ENCODE measurements at regions not wholly inside any gene's neighbourhood (a gene's known extent, or its start where the extent isn't known, plus 50 kb on each side); places are given as distances from the start of the nearest gene placed in this dataset.

- TF ChIP-seq, protein P1, sequence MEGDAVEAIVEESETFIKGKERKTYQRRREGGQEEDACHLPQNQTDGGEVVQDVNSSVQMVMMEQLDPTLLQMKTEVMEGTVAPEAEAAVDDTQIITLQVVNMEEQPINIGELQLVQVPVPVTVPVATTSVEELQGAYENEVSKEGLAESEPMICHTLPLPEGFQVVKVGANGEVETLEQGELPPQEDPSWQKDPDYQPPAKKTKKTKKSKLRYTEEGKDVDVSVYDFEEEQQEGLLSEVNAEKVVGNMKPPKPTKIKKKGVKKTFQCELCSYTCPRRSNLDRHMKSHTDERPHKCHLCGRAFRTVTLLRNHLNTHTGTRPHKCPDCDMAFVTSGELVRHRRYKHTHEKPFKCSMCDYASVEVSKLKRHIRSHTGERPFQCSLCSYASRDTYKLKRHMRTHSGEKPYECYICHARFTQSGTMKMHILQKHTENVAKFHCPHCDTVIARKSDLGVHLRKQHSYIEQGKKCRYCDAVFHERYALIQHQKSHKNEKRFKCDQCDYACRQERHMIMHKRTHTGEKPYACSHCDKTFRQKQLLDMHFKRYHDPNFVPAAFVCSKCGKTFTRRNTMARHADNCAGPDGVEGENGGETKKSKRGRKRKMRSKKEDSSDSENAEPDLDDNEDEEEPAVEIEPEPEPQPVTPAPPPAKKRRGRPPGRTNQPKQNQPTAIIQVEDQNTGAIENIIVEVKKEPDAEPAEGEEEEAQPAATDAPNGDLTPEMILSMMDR (IDR thresholded peaks at IDR 0.05): no peak
- TF ChIP-seq POLR2A (IDR thresholded peaks at IDR 0.05): no peak
- intact Hi-C loops (cut with DNase I): no loop called here
- DNase-seq: no peak
- H3K36me3 ChIP-seq: no peaks in the 10 kb centered on the region
- ATAC-seq: no peak
- no peaks in the 10 kb centered on the region for H3K27me3 ChIP-seq
- no CpG with 5 or more reads among the region's 3 CpGs for WGBS (ENCODE audit: insufficient coverage, low coverage, low lambda C conversion rate, missing lambda C conversion rate)
- no peaks in the 10 kb centered on the region for H3K4me1 ChIP-seq
- H3K27ac ChIP-seq: no peak overlapping the region
- no peaks in the 10 kb centered on the region for H3K9me3 ChIP-seq
- no peak overlapping the region for H3K4me3 ChIP-seq
Measured at GRCh38 chr5:167971706-167972105, 319.7 kb upstream of the WWC1 start.

GRCh38 chr5:167973126-167973525 is 318.3 kb upstream of the WWC1 start:
- no peaks in the 10 kb centered on the region for H3K27me3 ChIP-seq
- H3K9me3 ChIP-seq: no peaks in the 10 kb centered on the region
- H3K27ac ChIP-seq: no peak overlapping the region
- 86% methylated on average over 4 of the region's 4 CpGs for WGBS (ENCODE audit: insufficient coverage, low coverage, low lambda C conversion rate, missing lambda C conversion rate)
- ATAC-seq: no peak
- TF ChIP-seq, protein P1 (IDR thresholded peaks at IDR 0.05): no peak
- no peak for TF ChIP-seq POLR2A (IDR thresholded peaks at IDR 0.05)
- no peaks in the 10 kb centered on the region for H3K4me1 ChIP-seq
- H3K4me3 ChIP-seq: no peak overlapping the region
- intact Hi-C loops (cut with DNase I): no loop called here
- H3K36me3 ChIP-seq: no peaks in the 10 kb centered on the region
- no peak for DNase-seq

DNA sequence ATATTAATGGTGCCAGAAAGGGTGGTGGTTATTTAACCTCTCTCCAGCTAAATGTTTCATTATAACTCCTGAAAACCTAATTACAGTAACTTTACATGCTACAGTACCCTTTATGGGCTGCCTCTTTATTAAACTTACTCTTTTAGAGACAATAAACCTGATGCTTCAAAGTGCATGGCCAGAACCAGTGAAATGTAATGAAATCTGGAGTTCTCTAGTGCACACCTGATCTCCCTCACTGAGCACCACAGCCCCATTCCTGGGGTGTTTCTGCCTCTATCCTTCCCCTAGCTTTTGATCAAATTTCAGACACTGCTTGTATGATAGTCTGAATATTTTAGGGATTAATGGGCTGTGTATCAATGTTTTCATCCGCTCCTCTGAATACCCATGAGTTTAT is 306.5 kb upstream of the WWC1 start:
- H3K4me3 ChIP-seq: no peak overlapping the region
- TF ChIP-seq POLR2A (IDR thresholded peaks at IDR 0.05): no peak
- TF ChIP-seq, protein P1 (IDR thresholded peaks at IDR 0.05): no peak
- ATAC-seq (peak in 1 of 4 donors; percentile 10), DNase-seq (no peak)
- no peaks in the 10 kb centered on the region for H3K4me1 ChIP-seq
- no peak overlapping the region for H3K27ac ChIP-seq
- intact Hi-C loops (cut with DNase I): no loop called here
- no peaks in the 10 kb centered on the region for H3K27me3 ChIP-seq
- WGBS (ENCODE audit: insufficient coverage, low coverage, low lambda C conversion rate, missing lambda C conversion rate): 56% methylated on average over 1 of the region's 1 CpG
- H3K36me3 ChIP-seq: no peaks in the 10 kb centered on the region
- no peaks in the 10 kb centered on the region for H3K9me3 ChIP-seq

DNA sequence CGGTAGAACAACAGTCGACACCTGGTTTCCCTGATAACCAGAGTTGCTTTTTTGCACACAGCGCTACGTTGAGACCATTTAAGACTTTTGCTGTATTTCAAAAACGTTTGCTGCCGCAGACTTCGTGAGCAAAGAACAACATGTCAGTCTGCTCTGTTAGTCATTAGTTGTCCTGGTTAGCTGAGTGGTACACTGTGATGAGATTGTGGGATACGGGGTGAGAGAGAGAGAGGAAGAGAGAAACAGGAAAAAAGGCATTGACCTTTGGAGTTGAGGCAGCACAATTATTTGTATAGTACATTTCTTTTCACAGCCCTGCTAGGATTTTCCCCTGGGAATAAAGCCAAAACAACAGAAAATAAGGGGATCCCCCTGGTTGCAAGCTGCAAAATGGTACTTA is 306.1 kb upstream of the WWC1 start:
- intact Hi-C loops (cut with DNase I): no loop called here

More for the DNA sequence above, 306.1 kb upstream of the WWC1 start:
- Histone ChIP-seq H3K4me3 (no peak overlapping the region), H3K27ac (no peak overlapping the region), H3K27me3 (no peaks in the 10 kb centered on the region), H3K36me3 (no peaks in the 10 kb centered on the region), H3K4me1 (no peaks in the 10 kb centered on the region), H3K9me3 (no peaks in the 10 kb centered on the region)
- whole genome bisulfite sequencing (ENCODE audit: insufficient coverage, low coverage, low lambda C conversion rate, missing lambda C conversion rate): 25% methylated on average over 8 of the region's 8 CpGs
- DNase-seq: no peak
- peak; percentile 43 to 97 (median 78) for ATAC-seq
- TF ChIP-seq, protein P1 (IDR thresholded peaks at IDR 0.05): no peak
- TF ChIP-seq POLR2A (IDR thresholded peaks at IDR 0.05): no peak
